Neuronal stem cell (in vitro differentiated cells): ENCODE measurements at regions not wholly inside any gene's neighbourhood (a gene's known extent, or its start where the extent isn't known, plus 50 kb on each side); places are given as distances from the start of the nearest gene placed in this dataset.

Experiments used
- DNase-seq: peaks from one replicate; pipeline ENCODE4 v3.0.0-alpha.2; 2013; ENCODE audit warnings: low spot score
- H2AFZ ChIP-seq: one replicate; pipeline ENCODE4 v1.6.1; 2013; ENCODE audit warnings: mild to moderate bottlenecking, low read length, inconsistent platforms
- H2AK5ac ChIP-seq: 2 replicates; pipeline ENCODE4 v1.6.1; 2013; ENCODE audit warnings: low read depth, mild to moderate bottlenecking, inconsistent platforms, low read length, moderate library complexity, mixed read lengths
- H2BK120ac ChIP-seq: 2 replicates; pipeline ENCODE4 v1.6.1; 2013; ENCODE audit warnings: low read depth, mild to moderate bottlenecking, inconsistent platforms, low read length, moderate library complexity, mixed read lengths
- H2BK12ac ChIP-seq: one replicate; pipeline ENCODE4 v1.6.1; 2013; ENCODE audit warnings: low read length, inconsistent platforms
- H2BK15ac ChIP-seq: 2 replicates; pipeline ENCODE4 v1.6.1; 2013; ENCODE audit warnings: mild to moderate bottlenecking, low read length, inconsistent platforms, mixed read lengths
- H2BK5ac ChIP-seq: one replicate; pipeline ENCODE4 v1.6.1; 2013; ENCODE audit warnings: inconsistent platforms, mild to moderate bottlenecking, low read length, moderate library complexity
- H3K14ac ChIP-seq: one replicate; pipeline ENCODE4 v1.6.1; 2013; ENCODE audit warnings: low read length, inconsistent platforms
- H3K18ac ChIP-seq: 2 replicates; pipeline ENCODE4 v1.6.1; 2013; ENCODE audit warnings: low read length, inconsistent platforms
- H3K23ac ChIP-seq: 2 replicates; pipeline ENCODE4 v1.6.1; 2013; ENCODE audit warnings: low read depth, mild to moderate bottlenecking, mixed read lengths, low read length, inconsistent platforms; ENCODE audit not compliant: poor library complexity
- H3K27ac ChIP-seq: replicated peaks from 3 replicates; pipeline ENCODE4 v1.5.1; 2013; ENCODE audit warnings: low read length, inconsistent platforms
- H3K27me3 ChIP-seq, 3 experiments: 2 replicates each; pipeline ENCODE4 v1.6.1; 2013; ENCODE audit warnings: low read length in 3 of 3, mild to moderate bottlenecking in 2 of 3, inconsistent platforms in 1 of 3, low read depth in 1 of 3, mixed read lengths in 1 of 3, moderate library complexity in 1 of 3; ENCODE audit not compliant: control insufficient read depth in 3 of 3, insufficient read depth in 3 of 3
- H3K36me3 ChIP-seq, 2 donors: replicated peaks in 1 of 2; 2 replicates each; pipeline ENCODE4 v1.6.1; 2013; ENCODE audit warnings: low read length in 2 of 2; ENCODE audit not compliant: control insufficient read depth in 2 of 2, insufficient read depth in 2 of 2
- H3K4ac ChIP-seq: 2 replicates; pipeline ENCODE4 v1.6.1; 2013; ENCODE audit warnings: inconsistent platforms, mild to moderate bottlenecking, low read length, moderate library complexity
- H3K4me1 ChIP-seq, 2 donors: 1 replicate in 1 of 2; 2 replicates in 1 of 2; pipeline ENCODE4 v1.6.1; 2013; ENCODE audit warnings: low read length in 2 of 2, low read depth in 1 of 2; ENCODE audit not compliant: control insufficient read depth in 2 of 2, insufficient read depth in 1 of 2
- H3K4me2 ChIP-seq: one replicate; pipeline ENCODE4 v1.6.1; 2013; ENCODE audit warnings: mild to moderate bottlenecking, low read length, inconsistent platforms; ENCODE audit not compliant: insufficient read depth, poor library complexity, severe bottlenecking
- H3K4me3 ChIP-seq, 2 donors: 2 replicates each; pipeline ENCODE4 v1.5.1; 2013; ENCODE audit warnings: low read length in 2 of 2, mild to moderate bottlenecking in 2 of 2, inconsistent platforms in 1 of 2, moderate library complexity in 1 of 2
- H3K79me1 ChIP-seq: one replicate; pipeline ENCODE4 v1.6.1; 2013; ENCODE audit warnings: low read depth, mild to moderate bottlenecking, inconsistent platforms, low read length, moderate library complexity
- H3K9ac ChIP-seq: one replicate; pipeline ENCODE4 v1.6.1; 2013; ENCODE audit warnings: mild to moderate bottlenecking, low read depth, low read length, inconsistent platforms; ENCODE audit not compliant: poor library complexity
- H3K9me3 ChIP-seq, 2 donors: replicated peaks in 1 of 2; 2 replicates each; pipeline versions ENCODE3 to v1.6.1; 2013; ENCODE audit warnings: low read length in 2 of 2, mild to moderate bottlenecking in 2 of 2, inconsistent platforms in 1 of 2, low read depth in 1 of 2, mixed read lengths in 1 of 2, moderate library complexity in 1 of 2; ENCODE audit not compliant: control insufficient read depth in 2 of 2, insufficient read depth in 1 of 2
- H4K8ac ChIP-seq: one replicate; pipeline ENCODE4 v1.6.1; 2013; ENCODE audit warnings: low read depth, mild to moderate bottlenecking, inconsistent platforms, low read length, moderate library complexity
- H4K91ac ChIP-seq: one replicate; pipeline ENCODE4 v1.6.1; 2013; ENCODE audit warnings: low read length, low read depth, mild to moderate bottlenecking, inconsistent platforms; ENCODE audit not compliant: poor library complexity
- WGBS, 2 donors: extraction: QIAGEN DNeasy Blood & Tissue Kit; methylation state at CpG; one replicate each; pipeline ENCODE4 v1.1.7; 2013; ENCODE audit warnings: missing lambda C conversion rate in 2 of 2, mixed read lengths in 1 of 2; ENCODE audit not compliant: insufficient read length in 2 of 2, insufficient replicate concordance in 1 of 2; ENCODE audit errors: extremely low coverage in 2 of 2; 5-methylcytosine and 5-hydroxymethylcytosine counted together

GRCh38 chr4:145252190-145252589, 71.8 kb upstream of the OTUD4 start:
- H4K8ac ChIP-seq, result no peak overlapping the region
- no peak overlapping the region for H3K14ac ChIP-seq
- H2BK12ac ChIP-seq, result no peak overlapping the region
- H3K4ac ChIP-seq, result no peak overlapping the region
- no peaks in the 10 kb centered on the region for H3K36me3 ChIP-seq
- H3K4me1 ChIP-seq, result no peaks in the 10 kb centered on the region
- H3K4me2 ChIP-seq, result no peak overlapping the region
- H2BK15ac ChIP-seq, result no peak overlapping the region
- H2AK5ac ChIP-seq, result no peak overlapping the region
- H3K18ac ChIP-seq, result no peak overlapping the region
- H3K9ac ChIP-seq, result no peak overlapping the region
- WGBS, 2 donors, result no CpG with 5 or more reads among the region's 1 CpG
- no peak for DNase-seq
- H2BK5ac ChIP-seq, result no peak overlapping the region
- no peak overlapping the region for H4K91ac ChIP-seq
- no peaks in the 10 kb centered on the region for H3K27me3 ChIP-seq
- H3K27ac ChIP-seq, result no peak overlapping the region
- H2AFZ ChIP-seq, result no peak overlapping the region
- H3K9me3 ChIP-seq, result no peaks in the 10 kb centered on the region
- H3K4me3 ChIP-seq, result no peak overlapping the region
- no peaks in the 10 kb centered on the region for H3K79me1 ChIP-seq
- no peak overlapping the region for H3K23ac ChIP-seq
- no peak overlapping the region for H2BK120ac ChIP-seq

GRCh38 chr4:145251391-145251790, 71.0 kb upstream of the OTUD4 start:
- Histone ChIP-seq H3K79me1 (no peaks in the 10 kb centered on the region), H3K4me2 (no peak overlapping the region), H3K27ac (no peak overlapping the region), H2BK12ac (no peak overlapping the region), H3K23ac (no peak overlapping the region), H3K4ac (no peak overlapping the region), H3K9me3 (no peaks in the 10 kb centered on the region), H3K27me3 (no peaks in the 10 kb centered on the region), H4K8ac (no peak overlapping the region), H2AK5ac (no peak overlapping the region), H2AFZ (no peak overlapping the region), H4K91ac (no peak overlapping the region), H3K14ac (no peak overlapping the region), H3K9ac (no peak overlapping the region), H2BK5ac (no peak overlapping the region), H2BK120ac (no peak overlapping the region), H3K4me1 (no peaks in the 10 kb centered on the region), H3K4me3 (no peak overlapping the region), H3K18ac (no peak overlapping the region), H2BK15ac (no peak overlapping the region), H3K36me3 (no peaks in the 10 kb centered on the region)
- no peak for DNase-seq
- WGBS, 2 donors, result no CpG with 5 or more reads among the region's 2 CpGs

- Histone ChIP-seq H3K18ac (no peak overlapping the region), H3K4me3 (no peak overlapping the region), H3K27ac (no peak overlapping the region), H3K79me1 (no peaks in the 10 kb centered on the region), H2AFZ (no peak overlapping the region), H3K9me3 (no peaks in the 10 kb centered on the region), H2BK15ac (no peak overlapping the region), H3K14ac (no peak overlapping the region), H4K8ac (no peak overlapping the region), H3K4ac (no peak overlapping the region), H3K36me3 (no peaks in the 10 kb centered on the region), H3K4me1 (no peaks in the 10 kb centered on the region), H2BK120ac (no peak overlapping the region), H2BK12ac (no peak overlapping the region), H2BK5ac (no peak overlapping the region), H3K27me3 (no peaks in the 10 kb centered on the region), H3K4me2 (no peak overlapping the region), H4K91ac (no peak overlapping the region), H3K9ac (no peak overlapping the region), H2AK5ac (no peak overlapping the region), H3K23ac (no peak overlapping the region)
- no peak for DNase-seq
- WGBS, 2 donors, result no CpG with 5 or more reads among the region's 2 CpGs
These were observed 68.6 kb upstream of the OTUD4 start for GRCh38 chr4:145248971-145249370.

GRCh38 chr4:145248502-145248901, 68.1 kb upstream of the OTUD4 start:
- no peak for DNase-seq
- no peak overlapping the region for H2BK15ac ChIP-seq
- WGBS, 2 donors, result no CpG with 5 or more reads among the region's 1 CpG

More at GRCh38 chr4:145248502-145248901, 68.1 kb upstream of the OTUD4 start:
- Histone ChIP-seq H3K9ac (no peak overlapping the region), H3K79me1 (no peaks in the 10 kb centered on the region), H3K9me3 (no peaks in the 10 kb centered on the region), H3K27me3 (no peaks in the 10 kb centered on the region), H3K14ac (no peak overlapping the region), H3K27ac (no peak overlapping the region), H3K4me3 (no peak overlapping the region), H4K91ac (no peak overlapping the region), H2AFZ (no peak overlapping the region), H3K18ac (no peak overlapping the region), H2AK5ac (no peak overlapping the region), H4K8ac (no peak overlapping the region), H3K4me2 (no peak overlapping the region), H3K4ac (no peak overlapping the region), H3K4me1 (no peaks in the 10 kb centered on the region), H3K23ac (no peak overlapping the region), H2BK120ac (no peak overlapping the region), H3K36me3 (no peaks in the 10 kb centered on the region), H2BK12ac (no peak overlapping the region), H2BK5ac (no peak overlapping the region)
